Common myeloid progenitor, CD34-positive (primary cell): ENCODE measurements at regions not wholly inside any gene's neighbourhood (a gene's known extent, or its start where the extent isn't known, plus 50 kb on each side); places are given as distances from the start of the nearest gene placed in this dataset.
"Not testable (repeated sequence)": the region's sequence is repeated elsewhere in the genome, so short reads cannot be mapped to it uniquely, and the experiment has no call there.

Experiments used
- CTCF ChIA-PET: fragments of 350-600 bp; sonication (Branson Sonifier 250); formaldehyde crosslinking; loops from one replicate; lab custom pipeline; 2021; ENCODE audit warnings: antibody characterized with exemption; lab: Charles Lee
- POLR2A ChIA-PET: fragments of 350-600 bp; sonication (Branson Sonifier 250); formaldehyde crosslinking; loops from one replicate; lab custom pipeline; 2021; ENCODE audit warnings: antibody characterized with exemption; lab: Charles Lee
- DNase-seq, 3 donors: peaks; one replicate each; pipeline versions ENCODE4 v3.0.0 to v3.0.0-alpha.2; 2013
- H3K27ac ChIP-seq, 2 experiments: 1 replicate in 1 of 2; 2 replicates in 1 of 2; pipeline ENCODE4 v1.7.0; 2013; ENCODE audit warnings: inconsistent platforms in 2 of 2, low read length in 2 of 2, mild to moderate bottlenecking in 2 of 2, low read depth in 1 of 2, moderate library complexity in 1 of 2; ENCODE audit not compliant: severe bottlenecking in 2 of 2, insufficient read depth in 1 of 2, poor library complexity in 1 of 2
- H3K27me3 ChIP-seq, 5 experiments: replicated peaks in 2 of 5; 1 replicate in 3 of 5; 2 replicates in 2 of 5; pipeline versions ENCODE4 v1.6.1 to v1.7.0; 2013; ENCODE audit warnings: low read length in 4 of 5, mild to moderate bottlenecking in 2 of 5, moderate library complexity in 2 of 5, inconsistent platforms in 1 of 5; ENCODE audit not compliant: insufficient read depth in 5 of 5, control insufficient read depth in 4 of 5
- H3K36me3 ChIP-seq, 4 experiments: 1 replicate in 2 of 4; 2 replicates in 2 of 4; pipeline versions ENCODE4 v1.6.1 to v1.7.0; 2013; ENCODE audit warnings: low read length in 3 of 4, control low read depth in 1 of 4, mild to moderate bottlenecking in 1 of 4; ENCODE audit not compliant: control insufficient read depth in 4 of 4, insufficient read depth in 4 of 4
- H3K4me1 ChIP-seq, 4 experiments: 1 replicate in 3 of 4; 2 replicates in 1 of 4; pipeline versions ENCODE4 v1.6.1 to v1.7.1; 2013; ENCODE audit warnings: low read length in 3 of 4, mild to moderate bottlenecking in 3 of 4, control low read depth in 1 of 4, inconsistent platforms in 1 of 4, moderate library complexity in 1 of 4; ENCODE audit not compliant: control insufficient read depth in 4 of 4, insufficient read depth in 4 of 4; ENCODE audit errors: control extremely low read depth in 1 of 4
- H3K4me3 ChIP-seq, 7 experiments: 1 replicate in 4 of 7; 2 replicates in 3 of 7; pipeline versions ENCODE4 v1.5.1 to v1.7.0; 2013; ENCODE audit warnings: mild to moderate bottlenecking in 7 of 7, low read length in 6 of 7, moderate library complexity in 6 of 7, inconsistent platforms in 2 of 7, low read depth in 2 of 7, control low read depth in 1 of 7; ENCODE audit not compliant: insufficient read depth in 4 of 7, control insufficient read depth in 1 of 7; ENCODE audit errors: extremely low read depth in 1 of 7
- H3K9me3 ChIP-seq, 5 experiments: 1 replicate in 4 of 5; 2 replicates in 1 of 5; pipeline versions ENCODE4 v1.6.1 to v1.7.1; 2013; ENCODE audit warnings: low read length in 4 of 5, mild to moderate bottlenecking in 2 of 5, inconsistent platforms in 1 of 5, low read depth in 1 of 5, moderate library complexity in 1 of 5; ENCODE audit not compliant: control insufficient read depth in 4 of 5, insufficient read depth in 2 of 5; ENCODE audit errors: control extremely low read depth in 1 of 5
- WGBS: methylation state at CpG from one replicate; pipeline ENCODE4 v1.1.5; 2013; ENCODE audit not compliant: insufficient coverage; 5-methylcytosine and 5-hydroxymethylcytosine counted together

DNA sequence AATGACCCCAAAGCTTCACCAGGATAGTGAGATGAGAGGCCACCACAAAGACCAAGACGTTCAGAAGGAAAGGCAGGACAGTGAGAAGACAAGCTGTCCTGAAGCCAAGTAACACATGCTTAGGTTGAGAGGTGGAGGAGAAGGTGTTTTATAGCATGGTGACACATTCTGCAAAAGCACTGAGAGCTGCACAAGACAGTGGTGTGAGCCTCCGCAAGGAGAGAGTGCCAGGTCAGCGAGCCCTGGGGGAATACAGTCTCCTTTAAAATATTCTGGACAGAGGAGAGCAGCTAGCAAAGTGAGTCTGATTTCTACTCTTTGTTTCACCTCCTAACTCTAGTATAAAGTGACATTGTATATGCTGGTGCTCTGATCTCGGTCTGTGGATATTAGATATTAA is 68.0 kb upstream of the VKORC1L1 start:
- H3K4me3 ChIP-seq, result no peak overlapping the region
- H3K9me3 ChIP-seq, result no peaks in the 10 kb centered on the region
- peaks cover 0 to 2% (median 0%) of the 10 kb centered on the region in 4 experiments for H3K36me3 ChIP-seq
- ChIA-PET POLR2A (no interaction called here), CTCF (interaction anchor here (0.9 kb wide), 1 partner anchor 35 kb away, joined by 4 read pairs; no protein-coding TSS in a partner anchor)
- no peak for DNase-seq
- no peak overlapping the region for H3K27ac ChIP-seq
- WGBS, result 100% methylated on average over 3 of the region's 4 CpGs
- no peaks in the 10 kb centered on the region for H3K4me1 ChIP-seq
- H3K27me3 ChIP-seq, result no peaks in the 10 kb centered on the region

DNA sequence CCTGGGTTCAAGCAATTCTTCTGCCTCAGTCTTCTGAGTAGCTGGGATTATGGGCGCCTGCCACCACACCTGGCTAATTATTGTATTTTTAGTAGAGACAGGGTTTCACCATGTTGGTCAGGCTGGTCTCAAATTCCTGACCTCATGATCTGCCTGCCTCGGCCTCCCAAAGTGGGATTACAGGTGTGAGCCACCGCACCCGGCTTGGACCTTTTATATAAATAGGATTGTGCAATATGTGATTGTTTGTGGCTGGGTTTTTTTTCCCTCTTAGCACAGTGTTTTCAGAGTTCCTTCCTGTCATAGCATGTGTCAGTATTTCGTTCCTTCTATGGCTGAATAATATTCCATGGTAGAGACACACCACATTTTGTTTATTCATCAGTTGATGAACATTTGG is 65.8 kb upstream of the VKORC1L1 start:
- CTCF ChIA-PET, H3K4me1 ChIP-seq, H3K9me3 ChIP-seq, H3K27me3 ChIP-seq, H3K4me3 ChIP-seq, POLR2A ChIA-PET, H3K36me3 ChIP-seq, H3K27ac ChIP-seq, DNase-seq: not testable (repeated sequence)
- WGBS, result no CpG with 5 or more reads among the region's 5 CpGs

DNA sequence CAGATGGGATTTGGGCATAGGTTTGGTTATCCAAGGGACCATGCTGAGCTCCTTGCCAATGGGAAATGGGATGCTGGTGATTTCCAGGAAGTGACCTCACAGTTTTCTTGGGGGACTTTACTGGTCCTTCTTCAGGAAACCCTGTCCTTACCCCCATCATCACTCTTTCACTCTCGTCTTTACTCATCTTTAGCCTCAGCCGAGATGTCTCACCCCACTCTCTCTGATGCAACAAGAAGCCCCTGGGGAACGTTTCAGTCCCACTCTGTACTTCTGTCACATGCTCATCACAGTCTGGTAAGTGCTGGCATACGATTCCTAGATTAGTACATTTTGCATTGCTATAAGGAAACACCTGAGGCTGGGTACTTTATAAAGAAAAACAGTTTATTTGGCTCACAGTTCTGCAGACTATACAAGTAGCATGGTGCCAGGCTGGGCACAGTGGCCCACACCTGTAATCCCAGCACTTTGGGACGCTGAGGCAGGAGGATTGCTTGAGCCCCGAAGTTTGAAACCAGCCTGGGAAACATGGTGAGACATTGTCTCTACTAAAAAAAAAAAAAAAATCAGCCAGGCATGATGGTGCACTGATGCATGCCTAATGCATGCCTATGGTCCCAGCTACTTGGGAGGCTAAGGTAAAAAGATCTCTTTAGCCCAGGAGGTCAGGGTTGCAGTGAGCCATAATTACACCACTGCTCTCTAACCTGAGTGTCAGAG is 63.5 kb upstream of the VKORC1L1 start:
- 97% methylated on average over 6 of the region's 6 CpGs for WGBS
- Histone ChIP-seq H3K9me3 (no peaks in the 10 kb centered on the region), H3K27me3 (no peaks in the 10 kb centered on the region), H3K27ac (no peak overlapping the region), H3K4me1 (no peaks in the 10 kb centered on the region), H3K36me3 (peaks cover 0 to 2% (median 0%) of the 10 kb centered on the region in 4 experiments), H3K4me3 (no peak overlapping the region)
- DNase-seq, result no peak
- ChIA-PET POLR2A (interaction anchor here (0.7 kb wide), 1 partner anchor 10 kb away, joined by 7 read pairs; no protein-coding TSS in a partner anchor), CTCF (no interaction called here)

DNA sequence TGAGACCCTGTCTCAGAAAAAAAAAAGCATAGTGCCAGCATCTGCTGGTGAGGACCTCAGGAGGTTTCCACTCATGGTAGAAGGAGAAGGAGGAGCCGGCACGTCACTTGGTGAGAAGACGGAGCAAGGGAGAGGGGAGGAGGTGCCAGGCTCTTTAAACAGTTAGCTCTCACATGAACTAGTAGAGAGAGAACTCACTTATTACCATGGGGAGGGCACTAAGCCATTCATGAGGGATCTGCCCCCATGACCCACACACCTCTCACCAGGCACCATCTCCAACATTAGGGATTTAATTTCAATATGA is 62.9 kb upstream of the VKORC1L1 start:
- Histone ChIP-seq H3K4me3 (no peak overlapping the region), H3K4me1 (no peaks in the 10 kb centered on the region), H3K36me3 (peaks cover 0 to 2% (median 0%) of the 10 kb centered on the region in 4 experiments), H3K27ac (no peak overlapping the region), H3K9me3 (no peaks in the 10 kb centered on the region), H3K27me3 (no peaks in the 10 kb centered on the region)
- WGBS, result 100% methylated on average over 1 of the region's 3 CpGs
- no peak for DNase-seq
- ChIA-PET POLR2A (interaction anchor here (0.7 kb wide), 1 partner anchor 10 kb away, joined by 7 read pairs; no protein-coding TSS in a partner anchor), CTCF (no interaction called here)

DNA sequence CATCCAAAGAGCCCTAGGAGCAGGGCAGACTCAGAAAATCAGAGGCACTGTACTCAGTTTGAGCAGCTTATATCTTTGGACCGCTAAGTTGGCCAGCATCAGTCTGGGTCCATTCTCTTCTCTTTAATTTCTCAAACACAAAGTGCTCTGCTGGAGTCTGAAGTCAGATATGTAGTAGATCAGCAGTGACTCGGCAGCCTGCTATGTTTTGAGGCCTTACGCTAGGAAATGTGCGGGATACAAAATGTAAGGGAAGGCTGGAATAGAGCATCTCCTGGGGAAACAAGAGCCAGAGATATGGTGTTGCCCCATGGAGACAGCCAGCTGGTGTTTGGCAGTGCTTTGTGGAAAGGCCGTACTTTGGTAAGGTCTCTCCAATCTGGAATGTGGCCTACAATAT is 60.6 kb upstream of the VKORC1L1 start:
- WGBS, result 100% methylated on average over 5 of the region's 5 CpGs
- no peak for DNase-seq
- H3K4me1 ChIP-seq, result no peaks in the 10 kb centered on the region
- CTCF ChIA-PET, result no interaction called here
- H3K4me3 ChIP-seq, result no peak overlapping the region
- H3K9me3 ChIP-seq, result no peaks in the 10 kb centered on the region
- POLR2A ChIA-PET, result no interaction called here
- H3K36me3 ChIP-seq, result peaks cover 0 to 2% (median 0%) of the 10 kb centered on the region in 4 experiments
- H3K27ac ChIP-seq, result no peak overlapping the region
- H3K27me3 ChIP-seq, result no peaks in the 10 kb centered on the region

DNA sequence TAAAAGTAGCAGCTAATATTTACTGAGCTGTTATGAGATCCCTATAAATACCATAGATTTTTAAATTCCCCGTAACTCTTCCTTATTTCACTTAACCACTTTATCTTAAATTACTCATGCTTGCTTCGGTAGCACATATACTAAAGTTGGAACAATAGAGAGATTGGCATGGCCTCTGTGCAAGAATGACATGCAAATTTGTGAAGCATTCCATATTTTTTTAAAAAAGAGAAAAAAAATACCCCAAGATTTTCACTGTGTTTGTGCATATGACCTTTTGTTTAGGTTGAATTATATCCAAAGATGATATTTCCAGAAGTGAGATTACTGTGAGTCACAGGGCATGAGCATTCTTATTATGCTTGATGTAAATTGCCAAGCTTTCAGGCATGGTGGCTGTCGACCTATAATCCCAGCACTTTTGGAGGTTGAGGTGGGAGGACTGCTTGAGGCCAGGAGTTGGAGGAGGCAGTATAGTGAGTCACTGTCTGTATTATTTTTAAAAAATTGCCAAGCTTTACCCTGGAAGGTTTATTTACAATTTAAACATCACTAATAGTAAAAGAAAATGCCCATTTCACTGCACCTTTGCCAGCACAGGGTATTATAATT is 58.2 kb upstream of the VKORC1L1 start:
- CTCF ChIA-PET, result interaction anchor here (2.7 kb wide), 1 partner anchor 12 kb away, joined by 6 read pairs; no protein-coding TSS in a partner anchor
- H3K27ac ChIP-seq, H3K9me3 ChIP-seq, DNase-seq, H3K27me3 ChIP-seq, H3K4me1 ChIP-seq, H3K4me3 ChIP-seq, POLR2A ChIA-PET, H3K36me3 ChIP-seq: not testable (repeated sequence)
- WGBS, result 100% methylated on average over 1 of the region's 3 CpGs

DNA sequence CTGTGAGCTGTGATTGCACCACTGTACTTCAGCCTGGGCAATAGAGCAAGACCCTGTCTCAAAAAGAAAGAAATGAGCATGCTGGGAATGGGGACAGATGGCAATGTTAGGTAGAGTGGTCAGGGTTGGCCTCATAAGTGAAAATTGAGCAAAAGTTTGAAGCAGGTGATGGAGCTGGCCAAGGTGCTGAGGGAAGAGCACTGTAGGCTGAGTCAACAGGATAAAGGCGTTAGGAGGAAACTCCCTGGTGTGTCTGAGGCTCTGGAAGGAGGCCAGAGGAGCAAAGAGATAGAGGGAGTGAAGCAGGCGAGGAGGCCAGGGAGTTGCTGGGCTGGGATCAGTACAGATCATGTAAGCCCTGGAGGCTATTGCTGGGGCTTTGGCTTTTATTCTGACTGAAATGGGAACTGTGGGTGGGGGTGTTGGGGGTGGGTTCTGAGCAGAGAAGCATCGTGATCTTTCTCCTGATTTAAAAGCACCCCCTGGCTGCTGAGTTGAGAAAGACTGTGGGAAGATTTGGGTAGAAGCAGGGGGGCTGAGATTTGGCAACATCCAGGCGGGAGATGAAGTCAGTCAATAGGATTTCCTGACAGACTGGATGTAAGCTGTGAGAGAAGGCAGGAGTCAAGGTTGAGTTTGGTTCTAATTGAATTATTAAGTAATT is 52.5 kb upstream of the VKORC1L1 start:
- WGBS, result 79% methylated on average over 4 of the region's 4 CpGs
- Histone ChIP-seq H3K4me3 (no peak overlapping the region), H3K36me3 (no peaks in the 10 kb centered on the region), H3K27ac (no peak overlapping the region), H3K4me1 (no peaks in the 10 kb centered on the region), H3K27me3 (no peaks in the 10 kb centered on the region), H3K9me3 (no peaks in the 10 kb centered on the region)
- ChIA-PET CTCF (no interaction called here), POLR2A (no interaction called here)
- peak in 2 of 3 donors; percentile 6 to 16 for DNase-seq
